ENCODE measurements at regions not wholly inside any gene's neighbourhood (a gene's known extent, or its start where the extent isn't known, plus 50 kb on each side); places are given as distances from the start of the nearest gene placed in this dataset.

- Histone ChIP-seq H3K4me1 (ENCODE audit: control insufficient read depth, insufficient read depth, low read length) (no peaks in the 10 kb centered on the region), H3K4me3 (ENCODE audit: low read depth in 2 of 2, low read length in 2 of 2) (no peak overlapping the region), H3K27me3 (ENCODE audit: control insufficient read depth, insufficient read depth, low read length) (peaks cover 20% of the 10 kb centered on the region), H3K9me3 (ENCODE audit: control insufficient read depth, insufficient read depth, low read depth, low read length) (no peaks in the 10 kb centered on the region), H3K27ac (ENCODE audit: low read length) (no peak overlapping the region), H3K36me3 (ENCODE audit: control insufficient read depth, insufficient read depth, low read length) (no peaks in the 10 kb centered on the region)
- no peak for ATAC-seq
- TF ChIP-seq, protein P1, sequence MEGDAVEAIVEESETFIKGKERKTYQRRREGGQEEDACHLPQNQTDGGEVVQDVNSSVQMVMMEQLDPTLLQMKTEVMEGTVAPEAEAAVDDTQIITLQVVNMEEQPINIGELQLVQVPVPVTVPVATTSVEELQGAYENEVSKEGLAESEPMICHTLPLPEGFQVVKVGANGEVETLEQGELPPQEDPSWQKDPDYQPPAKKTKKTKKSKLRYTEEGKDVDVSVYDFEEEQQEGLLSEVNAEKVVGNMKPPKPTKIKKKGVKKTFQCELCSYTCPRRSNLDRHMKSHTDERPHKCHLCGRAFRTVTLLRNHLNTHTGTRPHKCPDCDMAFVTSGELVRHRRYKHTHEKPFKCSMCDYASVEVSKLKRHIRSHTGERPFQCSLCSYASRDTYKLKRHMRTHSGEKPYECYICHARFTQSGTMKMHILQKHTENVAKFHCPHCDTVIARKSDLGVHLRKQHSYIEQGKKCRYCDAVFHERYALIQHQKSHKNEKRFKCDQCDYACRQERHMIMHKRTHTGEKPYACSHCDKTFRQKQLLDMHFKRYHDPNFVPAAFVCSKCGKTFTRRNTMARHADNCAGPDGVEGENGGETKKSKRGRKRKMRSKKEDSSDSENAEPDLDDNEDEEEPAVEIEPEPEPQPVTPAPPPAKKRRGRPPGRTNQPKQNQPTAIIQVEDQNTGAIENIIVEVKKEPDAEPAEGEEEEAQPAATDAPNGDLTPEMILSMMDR (IDR thresholded peaks at IDR 0.05) = no peak
- TF ChIP-seq REST (IDR thresholded peaks at IDR 0.05; ENCODE audit: insufficient read depth in 1 of 2, low read depth in 2 of 2, low read length in 1 of 2) = no peak
- no peak for TF ChIP-seq TCF7L2 (IDR thresholded peaks at IDR 0.05; ENCODE audit: low read depth, low read length)
- no peak for TF ChIP-seq POLR2AphosphoS5 (IDR thresholded peaks at IDR 0.05; ENCODE audit: low read depth, low read length)
- no peak for TF ChIP-seq SIN3A (IDR thresholded peaks at IDR 0.05; ENCODE audit: borderline replicate concordance, insufficient read depth, low read depth, low read length)
- intact Hi-C loops (cut with micrococcal nuclease; ENCODE audit: unreplicated experiment) = no loop called here
- in situ Hi-C loops (cut with HindIII; ENCODE audit: low pct_unique_long_range_greater_than_20kb, low sequenced_read_pairs) = no loop called here
- BruUV-seq (replicated peaks) = no TSS peak
- CTCF ChIA-PET = no interaction called here
- no peak for DNase-seq (ENCODE audit: low read depth, low spot score)
- POLR2A ChIA-PET = no interaction called here
Measured at GRCh38 chr5:133683646-133684596, 71.6 kb upstream of the FSTL4 start.

DNA sequence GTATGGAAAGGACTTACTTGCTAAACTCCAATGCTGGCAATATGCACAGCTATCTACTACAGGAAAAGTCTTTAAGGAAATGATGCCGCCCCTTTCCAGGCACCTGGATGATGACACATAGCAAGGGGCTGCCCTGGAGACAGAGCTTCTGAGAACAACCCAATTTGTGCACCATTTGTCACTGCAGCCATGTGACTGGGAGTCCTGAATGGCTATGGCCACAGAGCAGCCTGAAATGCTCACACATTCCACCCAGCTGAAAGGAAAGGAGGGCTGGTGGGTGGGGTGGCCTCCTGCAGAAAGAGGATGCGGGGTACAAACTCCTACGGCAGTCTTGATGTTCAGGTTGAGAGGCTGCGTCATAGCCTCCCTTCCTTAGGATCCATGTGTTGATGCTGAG lies 70.1 kb upstream of the FSTL4 start:
- Histone ChIP-seq H3K4me1 (ENCODE audit: control insufficient read depth, insufficient read depth, low read length) (no peaks in the 10 kb centered on the region), H3K27ac (ENCODE audit: low read length) (no peak overlapping the region), H3K9me3 (ENCODE audit: control insufficient read depth, insufficient read depth, low read depth, low read length) (no peaks in the 10 kb centered on the region), H3K27me3 (ENCODE audit: control insufficient read depth, insufficient read depth, low read length) (peaks cover 19% of the 10 kb centered on the region), H3K4me3 (ENCODE audit: low read depth in 2 of 2, low read length in 2 of 2) (no peak overlapping the region), H3K36me3 (ENCODE audit: control insufficient read depth, insufficient read depth, low read length) (no peaks in the 10 kb centered on the region)
- in situ Hi-C loops (cut with HindIII; ENCODE audit: low pct_unique_long_range_greater_than_20kb, low sequenced_read_pairs) (no loop called here), intact Hi-C loops (cut with micrococcal nuclease; ENCODE audit: unreplicated experiment) (no loop called here)
- DNase-seq (ENCODE audit: low read depth, low spot score) (no peak), ATAC-seq (no peak)
- TF ChIP-seq REST (IDR thresholded peaks at IDR 0.05; ENCODE audit: insufficient read depth in 1 of 2, low read depth in 2 of 2, low read length in 1 of 2) = no peak
- TF ChIP-seq, protein P1 (IDR thresholded peaks at IDR 0.05) = no peak
- TF ChIP-seq TCF7L2 (IDR thresholded peaks at IDR 0.05; ENCODE audit: low read depth, low read length) = no peak
- TF ChIP-seq POLR2AphosphoS5 (IDR thresholded peaks at IDR 0.05; ENCODE audit: low read depth, low read length) = no peak
- no peak for TF ChIP-seq SIN3A (IDR thresholded peaks at IDR 0.05; ENCODE audit: borderline replicate concordance, insufficient read depth, low read depth, low read length)
- ChIA-PET CTCF (no interaction called here), POLR2A (no interaction called here)
- BruUV-seq (replicated peaks) = no TSS peak

All from Panc1 (cell line).